NCI-H460 (cell line): ENCODE measurements at regions not wholly inside any gene's neighbourhood (a gene's known extent, or its start where the extent isn't known, plus 50 kb on each side); places are given as distances from the start of the nearest gene placed in this dataset.
"Not testable (repeated sequence)": the region's sequence is repeated elsewhere in the genome, so short reads cannot be mapped to it uniquely, and the experiment has no call there.

Experiments used
- DNase-seq: peaks from one replicate; pipeline ENCODE4 v3.0.0-alpha.2; 2016; ENCODE audit warnings: low read depth; ENCODE audit errors: extremely low read depth

GRCh38 chr10:22158426-22158825 is 59.4 kb downstream of the EBLN1 start:
- no peak for DNase-seq

GRCh38 chr10:22156750-22157149 is 61.1 kb downstream of the EBLN1 start:
- DNase-seq = no peak

- DNase-seq = no peak
These were observed 65.4 kb downstream of the EBLN1 start for GRCh38 chr10:22152403-22152802.

- no peak for DNase-seq
These were observed 67.0 kb downstream of the EBLN1 start for GRCh38 chr10:22150842-22151241.

- DNase-seq = no peak
These were observed 68.9 kb downstream of the EBLN1 start for GRCh38 chr10:22148961-22149360.

GRCh38 chr10:22145873-22146272 is 71.9 kb downstream of the EBLN1 start:
- DNase-seq = not testable (repeated sequence)

GRCh38 chr10:22137542-22137941 is 80.3 kb downstream of the EBLN1 start:
- DNase-seq = no peak

- no peak for DNase-seq
These were observed 82.2 kb downstream of the EBLN1 start for GRCh38 chr10:22135591-22135990.

- DNase-seq = no peak
These were observed 83.8 kb downstream of the EBLN1 start for GRCh38 chr10:22133749-22134624.

GRCh38 chr10:22130824-22131223 is 87.0 kb downstream of the EBLN1 start:
- not testable (repeated sequence) for DNase-seq

GRCh38 chr10:22129612-22130011 is 88.2 kb downstream of the EBLN1 start:
- DNase-seq = not testable (repeated sequence)

- DNase-seq = not testable (repeated sequence)
These were observed 96.6 kb downstream of the EBLN1 start for GRCh38 chr10:22121181-22121580.

GRCh38 chr10:22120072-22120471 is 97.7 kb downstream of the EBLN1 start:
- DNase-seq = not testable (repeated sequence)

GRCh38 chr10:22119575-22119974 is 98.2 kb downstream of the EBLN1 start:
- DNase-seq = not testable (repeated sequence)

- no peak for DNase-seq
These were observed 106.1 kb downstream of the EBLN1 start for GRCh38 chr10:22111705-22112104.

GRCh38 chr10:22111260-22111659 is 106.6 kb downstream of the EBLN1 start:
- DNase-seq = no peak

GRCh38 chr10:22110761-22111160 is 107.1 kb downstream of the EBLN1 start:
- no peak for DNase-seq

- DNase-seq = no peak
These were observed 101.7 kb upstream of the DNAJC1 start for GRCh38 chr10:22105270-22105669.

- DNase-seq = peak; percentile 13
These were observed 100.4 kb upstream of the DNAJC1 start for GRCh38 chr10:22103701-22104470.

- no peak for DNase-seq
These were observed 94.2 kb upstream of the DNAJC1 start for GRCh38 chr10:22097696-22098095.

GRCh38 chr10:22091260-22091659 is 87.7 kb upstream of the DNAJC1 start:
- DNase-seq = not testable (repeated sequence)

GRCh38 chr10:22087402-22087738 is 83.8 kb upstream of the DNAJC1 start:
- DNase-seq = no peak
